GM12892 (cell line): ENCODE measurements at regions not wholly inside any gene's neighbourhood (a gene's known extent, or its start where the extent isn't known, plus 50 kb on each side); places are given as distances from the start of the nearest gene placed in this dataset.

Source experiments
- POLR2A ChIP-seq: IDR thresholded peaks from 2 replicates; pipeline ENCODE4 v1.6.1; 2011; ENCODE audit warnings: low read depth, low read length, control low read depth
- POLR2AphosphoS5 ChIP-seq: IDR thresholded peaks from 2 replicates; pipeline ENCODE4 v1.6.1; 2011; ENCODE audit warnings: low read depth, low read length, control low read depth

GRCh38 chr5:93281980-93282772 lies 298.8 kb downstream of the NR2F1-AS1 start:
- no peak for TF ChIP-seq POLR2AphosphoS5
- TF ChIP-seq POLR2A = no peak
